ENCODE measurements at regions not wholly inside any gene's neighbourhood (a gene's known extent, or its start where the extent isn't known, plus 50 kb on each side); places are given as distances from the start of the nearest gene placed in this dataset.
"Not testable (repeated sequence)": the region's sequence is repeated elsewhere in the genome, so short reads cannot be mapped to it uniquely, and the experiment has no call there.

- Mint-ChIP-seq H3K9me3 (no peaks in the 10 kb centered on the region), H3K36me3 (no peaks in the 10 kb centered on the region), H3K4me1 (ENCODE audit: unreplicated experiment) (peaks cover 6% of the 10 kb centered on the region), H3K4me3 (no peak overlapping the region), H3K27me3 (no peaks in the 10 kb centered on the region), H3K27ac (no peak overlapping the region)
- DNase-seq (ENCODE audit: extremely low spot score, unreplicated experiment), result no peak
- TF ChIP-seq CTCF (conservative IDR thresholded peaks at IDR 0.05), result no peak
These were observed 217.3 kb downstream of the USP22 start for GRCh38 chr17:20825539-20825938.

GRCh38 chr17:20840453-20840852, 202.4 kb downstream of the USP22 start:
- not testable (repeated sequence) for H3K9me3 Mint-ChIP-seq; H3K4me3 Mint-ChIP-seq; H3K27ac Mint-ChIP-seq; H3K4me1 Mint-ChIP-seq (ENCODE audit: unreplicated experiment); DNase-seq (ENCODE audit: extremely low spot score, unreplicated experiment); H3K36me3 Mint-ChIP-seq; H3K27me3 Mint-ChIP-seq

- not testable (repeated sequence) for H3K4me1 Mint-ChIP-seq (ENCODE audit: unreplicated experiment); H3K9me3 Mint-ChIP-seq; H3K4me3 Mint-ChIP-seq; H3K36me3 Mint-ChIP-seq; H3K27ac Mint-ChIP-seq; DNase-seq (ENCODE audit: extremely low spot score, unreplicated experiment); H3K27me3 Mint-ChIP-seq
These were observed 201.6 kb downstream of the USP22 start for GRCh38 chr17:20840987-20841865.

- not testable (repeated sequence) for H3K27me3 Mint-ChIP-seq; H3K4me3 Mint-ChIP-seq; H3K36me3 Mint-ChIP-seq; H3K4me1 Mint-ChIP-seq (ENCODE audit: unreplicated experiment); DNase-seq (ENCODE audit: extremely low spot score, unreplicated experiment); H3K27ac Mint-ChIP-seq; H3K9me3 Mint-ChIP-seq
These were observed 200.8 kb downstream of the USP22 start for GRCh38 chr17:20842012-20842411.

- not testable (repeated sequence) for H3K9me3 Mint-ChIP-seq; DNase-seq (ENCODE audit: extremely low spot score, unreplicated experiment); H3K36me3 Mint-ChIP-seq; H3K27ac Mint-ChIP-seq; H3K27me3 Mint-ChIP-seq; H3K4me1 Mint-ChIP-seq (ENCODE audit: unreplicated experiment)
- peak overlapping the region; percentile 66 for H3K4me3 Mint-ChIP-seq
These were observed 199.6 kb downstream of the USP22 start for GRCh38 chr17:20843261-20843660.

GRCh38 chr17:20843799-20844553, 198.8 kb downstream of the USP22 start:
- not testable (repeated sequence) for H3K27ac Mint-ChIP-seq; H3K9me3 Mint-ChIP-seq; H3K36me3 Mint-ChIP-seq; H3K4me1 Mint-ChIP-seq (ENCODE audit: unreplicated experiment); DNase-seq (ENCODE audit: extremely low spot score, unreplicated experiment)
- TF ChIP-seq CTCF (conservative IDR thresholded peaks at IDR 0.05), result peak; percentile 27
- Mint-ChIP-seq H3K4me3 (peak overlapping the region; percentile 78), H3K27me3 (peaks cover 11% of the 10 kb centered on the region)

GRCh38 chr17:20848869-20849443, 193.9 kb downstream of the USP22 start:
- Mint-ChIP-seq H3K27me3 (peaks cover 13% of the 10 kb centered on the region), H3K4me1 (ENCODE audit: unreplicated experiment) (peaks cover 11% of the 10 kb centered on the region)
- not testable (repeated sequence) for H3K9me3 Mint-ChIP-seq; H3K36me3 Mint-ChIP-seq; DNase-seq (ENCODE audit: extremely low spot score, unreplicated experiment); H3K4me3 Mint-ChIP-seq; H3K27ac Mint-ChIP-seq
- TF ChIP-seq CTCF (conservative IDR thresholded peaks at IDR 0.05), result peak; percentile 77

GRCh38 chr17:20851591-20852238, 191.1 kb downstream of the USP22 start:
- not testable (repeated sequence) for H3K36me3 Mint-ChIP-seq; H3K4me3 Mint-ChIP-seq; H3K27ac Mint-ChIP-seq; H3K9me3 Mint-ChIP-seq; DNase-seq (ENCODE audit: extremely low spot score, unreplicated experiment)
- peaks cover 11% of the 10 kb centered on the region for H3K4me1 Mint-ChIP-seq (ENCODE audit: unreplicated experiment)
- peaks cover 14% of the 10 kb centered on the region for H3K27me3 Mint-ChIP-seq

Data from type B pancreatic cell (in vitro differentiated cells).